H9 (cell line): ENCODE measurements at regions not wholly inside any gene's neighbourhood (a gene's known extent, or its start where the extent isn't known, plus 50 kb on each side); places are given as distances from the start of the nearest gene placed in this dataset.

ENCODE experiments used
- DNase-seq: peaks from one replicate; pipeline ENCODE4 v3.0.0-alpha.2; 2017
- H2AFZ ChIP-seq: one replicate; pipeline ENCODE4 v1.6.1; 2013; ENCODE audit warnings: mild to moderate bottlenecking, low read length, control low read depth, moderate library complexity
- H2AK5ac ChIP-seq: 2 replicates; pipeline ENCODE4 v1.6.1; 2013; ENCODE audit warnings: low read length, control low read depth, mixed read lengths; ENCODE audit not compliant: insufficient read length
- H2BK120ac ChIP-seq: one replicate; pipeline ENCODE4 v1.6.1; 2013; ENCODE audit warnings: low read depth, mild to moderate bottlenecking, low read length, control low read depth, inconsistent platforms; ENCODE audit not compliant: poor library complexity, severe bottlenecking
- H2BK12ac ChIP-seq: 2 replicates; pipeline ENCODE4 v1.6.1; 2013; ENCODE audit warnings: low read length, control low read depth, mixed read lengths, low read depth; ENCODE audit not compliant: insufficient read length
- H2BK15ac ChIP-seq: 2 replicates; pipeline ENCODE4 v1.6.1; 2013; ENCODE audit warnings: low read depth, low read length, control low read depth
- H2BK20ac ChIP-seq: one replicate; pipeline ENCODE4 v1.6.1; 2013; ENCODE audit warnings: low read depth, mild to moderate bottlenecking, low read length, control low read depth, inconsistent platforms; ENCODE audit not compliant: poor library complexity, severe bottlenecking
- H2BK5ac ChIP-seq: 2 replicates; pipeline ENCODE4 v1.6.1; 2013; ENCODE audit warnings: low read length, control low read depth, mixed read lengths; ENCODE audit not compliant: insufficient read length
- H3K14ac ChIP-seq: 2 replicates; pipeline ENCODE4 v1.6.1; 2013; ENCODE audit warnings: low read length, control low read depth; ENCODE audit not compliant: insufficient read depth
- H3K18ac ChIP-seq: 2 replicates; pipeline ENCODE4 v1.6.1; 2013; ENCODE audit warnings: low read depth, mild to moderate bottlenecking, mixed read lengths, low read length, control low read depth; ENCODE audit not compliant: insufficient read length
- H3K23ac ChIP-seq: 2 replicates; pipeline ENCODE4 v1.6.1; 2013; ENCODE audit warnings: low read length, control low read depth, mixed read lengths, low read depth; ENCODE audit not compliant: insufficient read length
- H3K23me2 ChIP-seq: 2 replicates; pipeline ENCODE4 v1.6.1; 2013; ENCODE audit warnings: low read depth, mild to moderate bottlenecking, mixed read lengths, low read length, control low read depth; ENCODE audit not compliant: insufficient read length, poor library complexity, severe bottlenecking
- H3K27ac ChIP-seq: 2 replicates; pipeline ENCODE4 v1.5.1; 2013; ENCODE audit warnings: low read length, control low read depth, mixed read lengths, low read depth; ENCODE audit not compliant: insufficient read length
- H3K27me3 ChIP-seq: 2 replicates; pipeline ENCODE4 v1.6.1; 2013; ENCODE audit warnings: low read length, control low read depth, inconsistent platforms; ENCODE audit not compliant: insufficient read depth
- H3K4ac ChIP-seq: 2 replicates; pipeline ENCODE4 v1.6.1; 2013; ENCODE audit warnings: low read depth, mild to moderate bottlenecking, control low read depth, inconsistent platforms, low read length, moderate library complexity
- H3K4me1 ChIP-seq: 2 replicates; pipeline ENCODE4 v1.6.1; 2013; ENCODE audit warnings: low read length, control low read depth, inconsistent platforms; ENCODE audit not compliant: insufficient read depth
- H3K4me2 ChIP-seq: 2 replicates; pipeline ENCODE4 v1.6.1; 2013; ENCODE audit warnings: low read length, control low read depth, mixed read lengths; ENCODE audit not compliant: insufficient read length, insufficient read depth
- H3K56ac ChIP-seq: 2 replicates; pipeline ENCODE4 v1.6.1; 2013; ENCODE audit warnings: low read depth, mild to moderate bottlenecking, mixed read lengths, low read length, control low read depth; ENCODE audit not compliant: insufficient read length
- H3K79me1 ChIP-seq: 2 replicates; pipeline ENCODE4 v1.6.1; 2013; ENCODE audit warnings: low read depth, mild to moderate bottlenecking, moderate library complexity, low read length, control low read depth, inconsistent platforms; ENCODE audit not compliant: insufficient read depth, poor library complexity, severe bottlenecking
- H3K79me2 ChIP-seq: 2 replicates; pipeline ENCODE4 v1.6.1; 2013; ENCODE audit warnings: low read length, control low read depth, inconsistent platforms; ENCODE audit not compliant: insufficient read depth
- H3K9ac ChIP-seq: 2 replicates; pipeline ENCODE4 v1.6.1; 2013; ENCODE audit warnings: low read length, control low read depth, mixed read lengths; ENCODE audit not compliant: insufficient read length; ENCODE audit errors: extremely low read depth
- H3K9me3 ChIP-seq: one replicate; pipeline ENCODE4 v1.6.1; 2013; ENCODE audit warnings: low read depth, low read length, inconsistent platforms; ENCODE audit not compliant: control insufficient read depth
- H3T11ph ChIP-seq: one replicate; pipeline ENCODE4 v1.6.1; 2013; ENCODE audit warnings: mild to moderate bottlenecking, low read length, control low read depth, inconsistent platforms
- H4K20me1 ChIP-seq: one replicate; pipeline ENCODE4 v1.6.1; 2013; ENCODE audit not compliant: control insufficient read depth, insufficient read length, insufficient read depth
- H4K5ac ChIP-seq: 2 replicates; pipeline ENCODE4 v1.6.1; 2013; ENCODE audit warnings: low read depth, mild to moderate bottlenecking, mixed read lengths, low read length, control low read depth; ENCODE audit not compliant: insufficient read length
- H4K8ac ChIP-seq: replicated peaks from 2 replicates; pipeline ENCODE4 v1.6.1; 2013; ENCODE audit warnings: low read length, control low read depth, mixed read lengths, low read depth; ENCODE audit not compliant: insufficient read length
- H4K91ac ChIP-seq: 2 replicates; pipeline ENCODE4 v1.6.1; 2013; ENCODE audit warnings: low read depth, mild to moderate bottlenecking, moderate library complexity, mixed read lengths, low read length, control low read depth; ENCODE audit not compliant: insufficient read length
- H3K27ac Mint-ChIP-seq, 3 experiments: 2 replicates in 2 of 3; 3 replicates in 1 of 3; pipeline ENCODE4 v1.8.0; 2020 to 2021; ENCODE audit warnings: mixed read lengths in 3 of 3, mild to moderate bottlenecking in 1 of 3, moderate library complexity in 1 of 3
- H3K27me3 Mint-ChIP-seq: 2 replicates; pipeline ENCODE4 v1.8.0; 2021; ENCODE audit warnings: low read depth, mild to moderate bottlenecking, moderate library complexity, mixed read lengths
- H3K36me3 Mint-ChIP-seq, 3 experiments: 2 replicates in 2 of 3; 3 replicates in 1 of 3; pipeline ENCODE4 v1.8.0; 2020 to 2021; ENCODE audit warnings: low read depth in 3 of 3, mixed read lengths in 3 of 3; ENCODE audit not compliant: insufficient read depth in 1 of 3
- H3K4me1 Mint-ChIP-seq, 2 experiments: 2 replicates each; pipeline ENCODE4 v1.8.0; 2020; ENCODE audit warnings: mixed read lengths in 2 of 2
- H3K4me3 Mint-ChIP-seq, 2 experiments: 2 replicates in 1 of 2; 3 replicates in 1 of 2; pipeline ENCODE4 v1.8.0; 2020 to 2021; ENCODE audit warnings: mild to moderate bottlenecking in 2 of 2, mixed read lengths in 2 of 2, moderate library complexity in 1 of 2
- H3K9me3 Mint-ChIP-seq, 2 experiments: 2 replicates in 1 of 2; 3 replicates in 1 of 2; pipeline ENCODE4 v1.8.0; 2020; ENCODE audit warnings: mild to moderate bottlenecking in 2 of 2, mixed read lengths in 2 of 2, moderate library complexity in 1 of 2
- CTCF ChIP-seq: fragments of 200-600 bp; sonication (generic); conservative IDR thresholded peaks from 3 replicates; pipeline ENCODE4 v1.8.0; 2021; ENCODE audit warnings: antibody characterized with exemption, mild to moderate bottlenecking
- WGBS: extraction: QIAGEN DNeasy Blood & Tissue Kit; methylation state at CpG from one replicate; pipeline ENCODE4 v1.1.7; 2013; ENCODE audit warnings: missing lambda C conversion rate, low lambda C conversion rate, mixed read lengths; ENCODE audit not compliant: insufficient read length; ENCODE audit errors: extremely low coverage; 5-methylcytosine and 5-hydroxymethylcytosine counted together

- Histone ChIP-seq H2AK5ac (no peak overlapping the region), H2BK15ac (no peak overlapping the region), H3K18ac (no peak overlapping the region), H4K8ac (no peak overlapping the region), H2BK120ac (no peak overlapping the region), H3K23me2 (no peaks in the 10 kb centered on the region), H3K14ac (no peak overlapping the region), H4K91ac (no peak overlapping the region), H2BK12ac (no peak overlapping the region), H3T11ph (no peak overlapping the region), H4K5ac (no peak overlapping the region), H3K79me2 (no peaks in the 10 kb centered on the region), H3K9ac (no peak overlapping the region), H3K79me1 (no peaks in the 10 kb centered on the region), H2BK5ac (no peak overlapping the region), H3K27me3 (no peaks in the 10 kb centered on the region), H3K4ac (no peak overlapping the region), H3K56ac (no peak overlapping the region), H3K9me3 (no peaks in the 10 kb centered on the region), H2AFZ (no peak overlapping the region), H4K20me1 (no peaks in the 10 kb centered on the region), H3K4me1 (no peaks in the 10 kb centered on the region), H3K27ac (no peak overlapping the region), H3K23ac (no peak overlapping the region), H3K4me2 (no peak overlapping the region), H2BK20ac (no peak overlapping the region)
- Mint-ChIP-seq H3K4me3 (no peak overlapping the region), H3K27ac (no peak overlapping the region), H3K27me3 (no peaks in the 10 kb centered on the region; the same call in 1 of the 2 replicates), H3K36me3 (no peaks in the 10 kb centered on the region), H3K9me3 (no peaks in the 10 kb centered on the region), H3K4me1 (peaks cover 0 to 4% of the 10 kb centered on the region in 2 experiments; a peak in 1 of 4 replicates)
- TF ChIP-seq CTCF = no peak
- WGBS = no CpG with 5 or more reads among the region's 2 CpGs
- no peak for DNase-seq
Observed at GRCh38 chr7:85306115-85306514, 119.3 kb upstream of the SEMA3D start.
